Activated CD8-positive, alpha-beta T cell treated with anti-CD3 and anti-CD28 coated beads for 36 hours (primary cell): ENCODE measurements at regions not wholly inside any gene's neighbourhood (a gene's known extent, or its start where the extent isn't known, plus 50 kb on each side); places are given as distances from the start of the nearest gene placed in this dataset.

Source experiments
- ATAC-seq: fragments of 200-7000 bp; cut with Tn5 transposase; one replicate; pipeline ENCODE4 v1.10.0; 2021; ENCODE audit warnings: mild to moderate bottlenecking, moderate library complexity
- CTCF ChIA-PET: fragments of 350-600 bp; sonication (Branson Sonifier 250); formaldehyde crosslinking; loops from one replicate; lab custom pipeline; 2021; ENCODE audit warnings: antibody characterized with exemption; lab: Charles Lee
- POLR2A ChIA-PET: fragments of 350-600 bp; sonication (Branson Sonifier 250); formaldehyde crosslinking; loops from one replicate; lab custom pipeline; 2021; ENCODE audit warnings: antibody characterized with exemption; lab: Charles Lee
- DNase-seq: peaks from one replicate; pipeline ENCODE4 v3.0.0-alpha.2; 2020
- H3K27ac Mint-ChIP-seq: one replicate; pipeline ENCODE4 v1.8.0; 2021; ENCODE audit warnings: mild to moderate bottlenecking, mixed read lengths
- H3K27me3 Mint-ChIP-seq: one replicate; pipeline ENCODE4 v1.8.0; 2021; ENCODE audit warnings: mixed read lengths
- H3K36me3 Mint-ChIP-seq: one replicate; pipeline ENCODE4 v1.8.0; 2021; ENCODE audit warnings: low read depth, mixed read lengths
- H3K4me1 Mint-ChIP-seq: one replicate; pipeline ENCODE4 v1.8.0; 2021; ENCODE audit warnings: low read depth, mixed read lengths
- H3K4me3 Mint-ChIP-seq: one replicate; pipeline ENCODE4 v1.8.0; 2021; ENCODE audit warnings: mild to moderate bottlenecking, moderate library complexity, mixed read lengths
- H3K9me3 Mint-ChIP-seq: one replicate; pipeline ENCODE4 v1.8.0; 2021; ENCODE audit warnings: mixed read lengths
- CTCF ChIP-seq: fragments of 200-600 bp; IDR thresholded peaks from one replicate; pipeline ENCODE4 v1.8.0; 2022; ENCODE audit warnings: antibody characterized with exemption, mild to moderate bottlenecking
- intact Hi-C: fragments of 100-400 bp; cut with micrococcal nuclease; formaldehyde crosslinking; loops from one replicate; pipeline ENCODE4 v1.10.0; 2022

GRCh38 chr3:106194726-106195125 lies 325.9 kb upstream of the CBLB start:
- no peak for DNase-seq
- Mint-ChIP-seq H3K4me3 (no peak overlapping the region), H3K36me3 (peaks cover 19% of the 10 kb centered on the region), H3K27ac (no peak overlapping the region), H3K27me3 (no peaks in the 10 kb centered on the region), H3K9me3 (peaks cover 14% of the 10 kb centered on the region), H3K4me1 (peaks cover 27% of the 10 kb centered on the region)
- ATAC-seq: no peak
- intact Hi-C loops: no loop called here
- TF ChIP-seq CTCF: no peak
- CTCF ChIA-PET: interaction anchor here (0.9 kb wide), 1 partner anchor 15 kb away, joined by 4 read pairs; no protein-coding TSS in a partner anchor
- POLR2A ChIA-PET: no interaction called here

- peaks cover 17% of the 10 kb centered on the region for H3K36me3 Mint-ChIP-seq
- H3K4me3 Mint-ChIP-seq: no peak overlapping the region
- peaks cover 18% of the 10 kb centered on the region for H3K4me1 Mint-ChIP-seq
- ChIA-PET CTCF (no interaction called here), POLR2A (no interaction called here)
- DNase-seq (no peak), ATAC-seq (peak; percentile 51)
- peaks cover 14% of the 10 kb centered on the region for H3K9me3 Mint-ChIP-seq
- no peaks in the 10 kb centered on the region for H3K27me3 Mint-ChIP-seq
- intact Hi-C loops: no loop called here
- H3K27ac Mint-ChIP-seq: peak overlapping the region; percentile 36
- TF ChIP-seq CTCF: no peak
Observed at GRCh38 chr3:106197532-106198194, 328.9 kb upstream of the CBLB start.

- H3K9me3 Mint-ChIP-seq: peaks cover 14% of the 10 kb centered on the region
- H3K27ac Mint-ChIP-seq: peak overlapping the region; percentile 62
- TF ChIP-seq CTCF: no peak
- POLR2A ChIA-PET: interaction anchor here (0.6 to 1.1 kb wide), 2 partner anchors 10 to 370 kb away, joined by 3 to 5 read pairs; no protein-coding TSS in a partner anchor
- CTCF ChIA-PET: interaction anchor here (1.7 to 1.8 kb wide), 2 partner anchors 11 to 405 kb away, joined by 5 to 6 read pairs; no protein-coding TSS in a partner anchor
- ATAC-seq (peak; percentile 31), DNase-seq (no peak)
- H3K36me3 Mint-ChIP-seq: peaks cover 24% of the 10 kb centered on the region
- H3K4me3 Mint-ChIP-seq: no peak overlapping the region
- intact Hi-C loops: no loop called here
- H3K4me1 Mint-ChIP-seq: peaks cover 43% of the 10 kb centered on the region
- H3K27me3 Mint-ChIP-seq: no peaks in the 10 kb centered on the region
Observed at GRCh38 chr3:106204160-106204868, 335.5 kb upstream of the CBLB start.

- ATAC-seq (peak; percentile 55), DNase-seq (peak; percentile 34)
- CTCF ChIA-PET: interaction anchor here (0.7 to 1.8 kb wide), 3 partner anchors 9 to 144 kb away, joined by 3 to 6 read pairs (median 3); no protein-coding TSS in a partner anchor
- peaks cover 49% of the 10 kb centered on the region for H3K4me1 Mint-ChIP-seq
- H3K4me3 Mint-ChIP-seq: peak overlapping the region; percentile 69
- H3K36me3 Mint-ChIP-seq: peaks cover 26% of the 10 kb centered on the region
- peak overlapping the region; percentile 99 for H3K27ac Mint-ChIP-seq
- peaks cover 14% of the 10 kb centered on the region for H3K9me3 Mint-ChIP-seq
- POLR2A ChIA-PET: interaction anchor here (1.1 kb wide), 1 partner anchor 9 kb away, joined by 3 read pairs; no protein-coding TSS in a partner anchor
- intact Hi-C loops: no loop called here
- no peak for TF ChIP-seq CTCF
- no peaks in the 10 kb centered on the region for H3K27me3 Mint-ChIP-seq
Observed at GRCh38 chr3:106206146-106206545, 337.3 kb upstream of the CBLB start.

- DNase-seq: no peak
- Mint-ChIP-seq H3K27me3 (no peaks in the 10 kb centered on the region), H3K27ac (peak overlapping the region; percentile 99), H3K4me3 (peak overlapping the region; percentile 69), H3K4me1 (peaks cover 54% of the 10 kb centered on the region), H3K9me3 (peaks cover 14% of the 10 kb centered on the region), H3K36me3 (peaks cover 29% of the 10 kb centered on the region)
- peak; percentile 58 for ATAC-seq
- no peak for TF ChIP-seq CTCF
- intact Hi-C loops: no loop called here
- CTCF ChIA-PET: interaction anchor here (0.6 to 0.8 kb wide), 2 partner anchors 8 to 145 kb away, joined by 3 read pairs; no protein-coding TSS in a partner anchor
- POLR2A ChIA-PET: no interaction called here
Observed at GRCh38 chr3:106206613-106207012, 337.8 kb upstream of the CBLB start.
